22Rv1 (cell line): ENCODE measurements at regions not wholly inside any gene's neighbourhood (a gene's known extent, or its start where the extent isn't known, plus 50 kb on each side); places are given as distances from the start of the nearest gene placed in this dataset.

Experiments used
- ZFX ChIP-seq: fragments of 450-650 bp; IDR thresholded peaks from 2 replicates; pipeline ENCODE4 v1.6.1; 2017; ENCODE audit warnings: antibody characterized with exemption, borderline replicate concordance
- TF ChIP-seq, protein P1 (sequence below): fragments of 450-650 bp; IDR thresholded peaks from 2 replicates; pipeline ENCODE4 v1.5.1; 2017; ENCODE audit warnings: mild to moderate bottlenecking

DNA sequence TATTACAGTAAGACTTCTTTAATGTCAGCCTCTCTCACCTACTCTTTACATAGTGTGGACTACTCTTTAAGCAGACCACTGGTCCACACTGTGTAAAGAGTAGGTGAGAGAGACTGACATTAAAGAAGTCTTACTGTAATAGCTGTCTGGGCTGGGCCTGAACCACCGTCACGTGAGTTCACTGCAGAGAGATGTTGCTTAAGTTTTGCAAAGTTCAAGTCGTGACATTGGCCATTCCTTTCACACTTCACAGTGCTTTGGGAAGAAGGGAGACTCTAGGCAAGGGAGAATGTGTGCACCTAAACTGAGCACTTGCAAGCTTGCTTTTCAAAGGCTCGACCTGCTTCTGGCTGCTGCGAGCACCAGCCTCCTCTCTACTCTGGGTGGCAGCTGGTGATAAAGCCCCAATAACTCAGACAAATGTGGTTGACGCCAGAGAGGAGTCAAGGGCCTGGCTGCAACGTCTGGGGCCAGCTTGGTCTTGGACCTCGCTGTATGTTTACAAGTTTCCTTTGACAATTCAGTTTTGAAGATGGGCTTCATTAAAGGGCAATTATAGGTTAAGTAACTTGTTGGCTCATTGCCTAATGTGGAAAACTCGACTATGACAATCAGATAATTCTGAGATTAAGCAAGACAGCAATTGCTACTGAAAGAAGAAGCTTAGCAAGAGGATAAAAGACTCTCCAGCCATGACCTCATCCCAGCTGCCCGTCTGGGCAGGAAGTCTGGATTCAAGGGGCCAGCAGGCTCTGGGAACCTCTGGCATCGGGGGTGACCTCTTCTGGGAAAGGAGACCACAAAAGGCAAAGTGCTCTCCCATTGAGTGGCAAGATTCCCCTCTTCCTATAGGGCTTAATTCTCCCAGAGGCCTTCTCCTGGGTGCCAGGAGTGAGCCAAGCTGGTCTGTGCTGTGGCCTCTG, 242.1 kb upstream of the TLE3 start:
- TF ChIP-seq, protein P1, sequence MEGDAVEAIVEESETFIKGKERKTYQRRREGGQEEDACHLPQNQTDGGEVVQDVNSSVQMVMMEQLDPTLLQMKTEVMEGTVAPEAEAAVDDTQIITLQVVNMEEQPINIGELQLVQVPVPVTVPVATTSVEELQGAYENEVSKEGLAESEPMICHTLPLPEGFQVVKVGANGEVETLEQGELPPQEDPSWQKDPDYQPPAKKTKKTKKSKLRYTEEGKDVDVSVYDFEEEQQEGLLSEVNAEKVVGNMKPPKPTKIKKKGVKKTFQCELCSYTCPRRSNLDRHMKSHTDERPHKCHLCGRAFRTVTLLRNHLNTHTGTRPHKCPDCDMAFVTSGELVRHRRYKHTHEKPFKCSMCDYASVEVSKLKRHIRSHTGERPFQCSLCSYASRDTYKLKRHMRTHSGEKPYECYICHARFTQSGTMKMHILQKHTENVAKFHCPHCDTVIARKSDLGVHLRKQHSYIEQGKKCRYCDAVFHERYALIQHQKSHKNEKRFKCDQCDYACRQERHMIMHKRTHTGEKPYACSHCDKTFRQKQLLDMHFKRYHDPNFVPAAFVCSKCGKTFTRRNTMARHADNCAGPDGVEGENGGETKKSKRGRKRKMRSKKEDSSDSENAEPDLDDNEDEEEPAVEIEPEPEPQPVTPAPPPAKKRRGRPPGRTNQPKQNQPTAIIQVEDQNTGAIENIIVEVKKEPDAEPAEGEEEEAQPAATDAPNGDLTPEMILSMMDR: no peak
- TF ChIP-seq ZFX: no peak
